H1 (cell line): ENCODE measurements at regions not wholly inside any gene's neighbourhood (a gene's known extent, or its start where the extent isn't known, plus 50 kb on each side); places are given as distances from the start of the nearest gene placed in this dataset.
"Not testable (repeated sequence)": the region's sequence is repeated elsewhere in the genome, so short reads cannot be mapped to it uniquely, and the experiment has no call there.

ENCODE experiments used
- CTCF ChIA-PET: fragments of 300-600 bp; sonication (Branson Sonifier 250); formaldehyde crosslinking; loops from one replicate; lab custom pipeline; 2021; ENCODE audit not compliant: partially characterized antibody; lab: Charles Lee
- POLR2A ChIA-PET: fragments of 300-600 bp; sonication (Branson Sonifier 250); formaldehyde crosslinking; loops from one replicate; lab custom pipeline; 2021; ENCODE audit warnings: inconsistent platforms; ENCODE audit not compliant: partially characterized antibody; lab: Charles Lee
- DNase-seq, 2 experiments: peaks; one replicate each; pipeline versions ENCODE4 v3.0.0 to v3.0.0-alpha.2; 2010 to 2022; ENCODE audit warnings: low spot score in 2 of 2, low read depth in 1 of 2, mixed read lengths in 1 of 2
- FAIRE-seq: peaks from 2 replicates; lab custom pipeline; 2011; peaks lifted over from hg19 to GRCh38; lab: Jason Lieb, UNC
- H2AFZ ChIP-seq: 2 replicates; pipeline ENCODE4 v1.8.1; 2012; ENCODE audit warnings: low read length, inconsistent platforms
- H2AK5ac ChIP-seq: 2 replicates; pipeline ENCODE4 v1.6.1; 2013; ENCODE audit warnings: low read depth, low read length
- H2BK120ac ChIP-seq: replicated peaks from 2 replicates; pipeline ENCODE3; 2013; ENCODE audit warnings: low read depth, low read length, inconsistent platforms
- H2BK12ac ChIP-seq: 2 replicates; pipeline ENCODE4 v1.6.1; 2013; ENCODE audit warnings: low read depth, low read length
- H2BK15ac ChIP-seq: 2 replicates; pipeline ENCODE4 v1.6.1; 2013; ENCODE audit warnings: low read length
- H2BK20ac ChIP-seq: 2 replicates; pipeline ENCODE4 v1.6.1; 2013; ENCODE audit warnings: low read length
- H2BK5ac ChIP-seq: 2 replicates; pipeline ENCODE4 v1.6.1; 2013; ENCODE audit warnings: low read depth, low read length
- H3K14ac ChIP-seq: 2 replicates; pipeline ENCODE4 v1.6.1; 2013; ENCODE audit warnings: inconsistent platforms; ENCODE audit not compliant: insufficient read length
- H3K18ac ChIP-seq: 2 replicates; pipeline ENCODE4 v1.6.1; 2013; ENCODE audit warnings: low read length; ENCODE audit errors: extremely low read depth
- H3K23ac ChIP-seq: 2 replicates; pipeline ENCODE4 v1.6.1; 2013; ENCODE audit warnings: inconsistent platforms; ENCODE audit not compliant: insufficient read length
- H3K23me2 ChIP-seq: 2 replicates; pipeline ENCODE4 v1.6.1; 2013; ENCODE audit warnings: low read depth, low read length
- H3K27ac ChIP-seq: 2 replicates; pipeline ENCODE4 v1.6.1; 2011; ENCODE audit warnings: low read depth, low read length, inconsistent platforms
- H3K27me3 ChIP-seq, 4 experiments: replicated peaks in 1 of 4; 1 replicate in 1 of 4; 2 replicates in 3 of 4; pipeline versions ENCODE4 v1.6.1 to v1.8.1; 2011 to 2013; ENCODE audit warnings: low read length in 3 of 4, mild to moderate bottlenecking in 3 of 4, inconsistent platforms in 2 of 4, mixed read lengths in 2 of 4, moderate library complexity in 1 of 4; ENCODE audit not compliant: control insufficient read depth in 3 of 4, insufficient read depth in 3 of 4; ENCODE audit errors: extremely low read depth in 1 of 4
- H3K36me3 ChIP-seq, 4 experiments: 2 replicates each; pipeline versions ENCODE4 v1.6.1 to v1.8.1; 2011 to 2013; ENCODE audit warnings: mild to moderate bottlenecking in 4 of 4, low read length in 3 of 4, moderate library complexity in 2 of 4, control low read depth in 1 of 4, inconsistent platforms in 1 of 4; ENCODE audit not compliant: insufficient read depth in 4 of 4, control insufficient read depth in 2 of 4
- H3K4ac ChIP-seq: replicated peaks from 2 replicates; pipeline ENCODE3; 2013; ENCODE audit warnings: low read length, low read depth, mixed read lengths, inconsistent platforms; ENCODE audit not compliant: insufficient read length
- H3K4me1 ChIP-seq, 4 experiments: replicated peaks in 1 of 4; 1 replicate in 1 of 4; 2 replicates in 3 of 4; pipeline versions ENCODE4 v1.6.1 to v1.8.1; 2011 to 2013; ENCODE audit warnings: low read length in 3 of 4, inconsistent platforms in 2 of 4, mixed read lengths in 1 of 4; ENCODE audit not compliant: insufficient read depth in 4 of 4, control insufficient read depth in 3 of 4
- H3K4me2 ChIP-seq, 2 experiments: 2 replicates each; pipeline versions ENCODE4 v1.6.1 to v1.8.1; 2011 to 2013; ENCODE audit warnings: low read depth in 2 of 2, low read length in 2 of 2, control low read depth in 1 of 2, inconsistent platforms in 1 of 2, mild to moderate bottlenecking in 1 of 2; ENCODE audit not compliant: insufficient read depth in 1 of 2
- H3K4me3 ChIP-seq, 4 experiments: fragments of 200-600, 300-600 bp in 1 of 4; sonication (generic), shearing (Covaris generic), sonication (Bioruptor Twin) in 1 of 4; 2 replicates each; pipeline versions ENCODE4 v1.5.1 to v1.8.1; 2011 to 2016; ENCODE audit warnings: low read length in 4 of 4, low read depth in 3 of 4, control low read depth in 2 of 4, inconsistent platforms in 2 of 4, mild to moderate bottlenecking in 2 of 4, mixed read lengths in 1 of 4, moderate library complexity in 1 of 4; ENCODE audit not compliant: insufficient read depth in 2 of 4; ENCODE audit errors: extremely low read depth in 1 of 4
- H3K56ac ChIP-seq: replicated peaks from 2 replicates; pipeline ENCODE3; 2013; ENCODE audit warnings: low read depth, mild to moderate bottlenecking, mixed read lengths, low read length, inconsistent platforms; ENCODE audit not compliant: insufficient read length
- H3K79me1 ChIP-seq: 2 replicates; pipeline ENCODE4 v1.6.1; 2013; ENCODE audit warnings: low read depth, low read length, control low read depth
- H3K79me2 ChIP-seq, 2 experiments: 2 replicates each; pipeline versions ENCODE4 v1.6.1 to v1.8.1; 2012 to 2013; ENCODE audit warnings: low read length in 2 of 2, mild to moderate bottlenecking in 2 of 2, inconsistent platforms in 1 of 2; ENCODE audit not compliant: insufficient read depth in 2 of 2, control insufficient read depth in 1 of 2
- H3K9ac ChIP-seq, 4 experiments: replicated peaks in 1 of 4; 1 replicate in 1 of 4; 2 replicates in 3 of 4; pipeline versions ENCODE4 v1.6.1 to v1.8.1; 2011 to 2013; ENCODE audit warnings: low read depth in 3 of 4, low read length in 3 of 4, control low read depth in 2 of 4, mild to moderate bottlenecking in 2 of 4, moderate library complexity in 2 of 4, inconsistent platforms in 1 of 4; ENCODE audit errors: extremely low read depth in 1 of 4
- H3K9me3 ChIP-seq, 2 experiments: 2 replicates each; pipeline versions ENCODE4 v1.6.1 to v1.8.1; 2012 to 2013; ENCODE audit warnings: mild to moderate bottlenecking in 2 of 2, moderate library complexity in 2 of 2, control low read depth in 1 of 2, inconsistent platforms in 1 of 2, low read depth in 1 of 2, low read length in 1 of 2, mixed read lengths in 1 of 2; ENCODE audit not compliant: insufficient read depth in 2 of 2
- H4K20me1 ChIP-seq, 2 experiments: replicated peaks in 1 of 2; 2 replicates each; pipeline versions ENCODE3 to v1.8.1; 2011 to 2013; ENCODE audit warnings: inconsistent platforms in 2 of 2, low read length in 2 of 2, mild to moderate bottlenecking in 1 of 2; ENCODE audit not compliant: insufficient read depth in 2 of 2, control insufficient read depth in 1 of 2
- H4K5ac ChIP-seq: 2 replicates; pipeline ENCODE4 v1.6.1; 2013; ENCODE audit warnings: low read length, low read depth, mixed read lengths, inconsistent platforms; ENCODE audit not compliant: insufficient read length
- H4K8ac ChIP-seq: 2 replicates; pipeline ENCODE4 v1.8.0; 2013; ENCODE audit warnings: mild to moderate bottlenecking, moderate library complexity, low read length, inconsistent platforms; ENCODE audit not compliant: insufficient read depth; ENCODE audit errors: extremely low read depth
- H4K91ac ChIP-seq: replicated peaks from 2 replicates; pipeline ENCODE3; 2013; ENCODE audit warnings: low read length, mixed read lengths, inconsistent platforms; ENCODE audit not compliant: insufficient read length
- HDAC2 ChIP-seq, 2 experiments: fragments of 300-600 bp in 1 of 2; sonication (generic) in 1 of 2; IDR thresholded peaks; 2 replicates each; pipeline ENCODE4 v1.6.1; 2011 to 2012; ENCODE audit warnings: low read depth in 2 of 2, low read length in 2 of 2, mild to moderate bottlenecking in 2 of 2, moderate library complexity in 2 of 2, borderline replicate concordance in 1 of 2, inconsistent platforms in 1 of 2
- JUN ChIP-seq: IDR thresholded peaks from 2 replicates; pipeline ENCODE4 v1.6.1; 2011; ENCODE audit warnings: low read depth, mild to moderate bottlenecking, improper control_type of control experiment, low read length
- RFX5 ChIP-seq: IDR thresholded peaks from 2 replicates; pipeline ENCODE4 v1.6.1; 2011; ENCODE audit warnings: low read depth, low read length, improper control_type of control experiment, borderline replicate concordance
- SIN3A ChIP-seq, 2 experiments: IDR thresholded peaks in 1 of 2; conservative IDR thresholded peaks in 1 of 2; 2 replicates each; pipeline ENCODE4 v1.6.1; 2011 to 2012; ENCODE audit warnings: low read length in 2 of 2, improper control_type of control experiment in 1 of 2, low read depth in 1 of 2, mild to moderate bottlenecking in 1 of 2
- SP4 ChIP-seq: IDR thresholded peaks from 2 replicates; pipeline ENCODE4 v1.6.1; 2012; ENCODE audit warnings: low read length, inconsistent platforms
- WGBS, 2 experiments: shearing (Covaris generic) in 1 of 2; methylation state at CpG; one replicate each; pipeline versions ENCODE4 v1.1.6 to v1.1.7; 2013 to 2015; ENCODE audit warnings: low lambda C conversion rate in 2 of 2, mixed read lengths in 2 of 2, inconsistent platforms in 1 of 2, low coverage in 1 of 2, missing lambda C conversion rate in 1 of 2; ENCODE audit not compliant: insufficient replicate concordance in 2 of 2, insufficient coverage in 1 of 2, insufficient read length in 1 of 2; ENCODE audit errors: extremely low coverage in 1 of 2, missing lambda C conversion rate in 1 of 2; 5-methylcytosine and 5-hydroxymethylcytosine counted together

DNA sequence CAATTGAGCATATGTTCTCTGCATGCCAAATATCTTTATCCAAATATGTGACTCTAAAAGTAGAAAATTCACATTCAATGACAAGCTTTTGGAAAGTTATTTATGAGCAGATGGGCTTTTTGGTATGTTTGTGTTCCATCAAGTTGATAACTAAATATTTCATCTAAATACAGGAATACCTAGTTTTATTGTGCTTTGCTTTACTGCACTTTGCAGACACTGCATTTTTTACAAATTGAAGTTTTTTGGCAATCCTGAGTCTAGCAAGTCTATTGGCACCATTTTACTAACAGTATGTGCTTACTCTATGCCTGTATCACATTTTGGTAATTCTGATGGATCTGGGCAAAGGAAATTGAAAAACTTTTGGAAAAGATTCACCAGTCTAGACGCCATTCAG, 133.8 kb downstream of the ATXN7L3B start:
- no peak for FAIRE-seq

DNA sequence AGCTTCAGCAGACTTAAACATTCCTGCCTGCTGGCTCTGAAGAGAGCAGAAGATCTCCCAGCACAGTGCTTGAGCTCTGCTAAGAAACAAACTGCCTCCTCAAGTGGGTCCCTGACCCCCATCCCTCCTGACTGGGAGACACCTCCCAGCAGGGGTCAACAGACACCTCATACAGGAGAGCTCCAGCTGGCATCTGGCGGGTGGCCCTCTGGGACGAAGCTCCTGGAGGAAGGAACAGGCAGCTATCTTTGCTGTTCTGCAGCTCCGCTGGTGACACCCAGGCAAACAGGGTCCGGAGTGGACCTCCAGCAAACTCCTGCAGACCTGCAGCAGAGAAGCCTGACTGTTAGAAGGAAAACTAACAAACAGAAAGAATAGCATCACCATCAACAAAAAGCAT, 139.3 kb downstream of the ATXN7L3B start:
- H2AK5ac ChIP-seq, H2BK15ac ChIP-seq, H3K4ac ChIP-seq, H3K79me1 ChIP-seq, H3K56ac ChIP-seq, H2AFZ ChIP-seq, H3K23ac ChIP-seq, H3K79me2 ChIP-seq, H2BK120ac ChIP-seq, H2BK12ac ChIP-seq, H3K18ac ChIP-seq, H4K8ac ChIP-seq, H3K27ac ChIP-seq, POLR2A ChIA-PET, H3K9ac ChIP-seq, H3K9me3 ChIP-seq, H3K27me3 ChIP-seq, H4K20me1 ChIP-seq, DNase-seq, H3K4me3 ChIP-seq, H4K5ac ChIP-seq, H2BK20ac ChIP-seq, H2BK5ac ChIP-seq, H3K36me3 ChIP-seq, H3K23me2 ChIP-seq, H3K4me2 ChIP-seq, FAIRE-seq, H3K14ac ChIP-seq, H4K91ac ChIP-seq, H3K4me1 ChIP-seq: not testable (repeated sequence)
- WGBS, 2 experiments = 84% methylated on average over 4 of the region's 4 CpGs; no CpG with 5 or more reads in 1 of the 2 experiments
- CTCF ChIA-PET = interaction anchor here (0.6 kb wide), 1 partner anchor 88 kb away, joined by 3 read pairs; no protein-coding TSS in a partner anchor

More for the DNA sequence above, 133.8 kb downstream of the ATXN7L3B start:
- no peak overlapping the region for H3K18ac ChIP-seq
- H3K9me3 ChIP-seq = no peaks in the 10 kb centered on the region
- TF ChIP-seq SIN3A (conservative IDR thresholded peaks at IDR 0.05 in 1 of 2, IDR thresholded peaks at IDR 0.05 in 1 of 2; ENCODE audit: low read depth in 1 of 2, low read length in 2 of 2) = no peak
- TF ChIP-seq SP4 = no peak
- TF ChIP-seq JUN = no peak
- TF ChIP-seq RFX5 = no peak
- TF ChIP-seq HDAC2 (IDR thresholded peaks at IDR 0.05; ENCODE audit: borderline replicate concordance in 1 of 2, low read depth in 2 of 2, low read length in 2 of 2) = no peak
- no peak overlapping the region for H2BK15ac ChIP-seq
- 95% methylated on average over 1 of the region's 1 CpG; no CpG with 5 or more reads in 1 of the 2 experiments for WGBS, 2 experiments
- no peaks in the 10 kb centered on the region for H3K79me1 ChIP-seq
- no peak overlapping the region for H2BK5ac ChIP-seq
- DNase-seq = no peak
- no peak overlapping the region for H3K4me3 ChIP-seq
- H4K91ac ChIP-seq = no peak overlapping the region
- H2BK120ac ChIP-seq = no peak overlapping the region
- no peak overlapping the region for H3K23ac ChIP-seq
- no peaks in the 10 kb centered on the region for H3K4me1 ChIP-seq
- H4K20me1 ChIP-seq = no peaks in the 10 kb centered on the region
- no peak overlapping the region for H4K5ac ChIP-seq
- ChIA-PET CTCF (no interaction called here), POLR2A (no interaction called here)
- H3K14ac ChIP-seq = no peak overlapping the region
- no peak overlapping the region for H3K9ac ChIP-seq
- H2AK5ac ChIP-seq = no peak overlapping the region
- H3K56ac ChIP-seq = no peak overlapping the region
- H3K79me2 ChIP-seq = no peaks in the 10 kb centered on the region
- H2BK20ac ChIP-seq = no peak overlapping the region
- H3K27ac ChIP-seq = no peak overlapping the region
- no peak overlapping the region for H2AFZ ChIP-seq
- H3K23me2 ChIP-seq = no peaks in the 10 kb centered on the region
- no peaks in the 10 kb centered on the region for H3K27me3 ChIP-seq
- no peak overlapping the region for H3K4ac ChIP-seq
- H3K4me2 ChIP-seq = no peak overlapping the region
- no peak overlapping the region for H4K8ac ChIP-seq
- no peaks in the 10 kb centered on the region for H3K36me3 ChIP-seq
- H2BK12ac ChIP-seq = no peak overlapping the region
